ENCODE measurements at regions not wholly inside any gene's neighbourhood (a gene's known extent, or its start where the extent isn't known, plus 50 kb on each side); places are given as distances from the start of the nearest gene placed in this dataset.

DNA sequence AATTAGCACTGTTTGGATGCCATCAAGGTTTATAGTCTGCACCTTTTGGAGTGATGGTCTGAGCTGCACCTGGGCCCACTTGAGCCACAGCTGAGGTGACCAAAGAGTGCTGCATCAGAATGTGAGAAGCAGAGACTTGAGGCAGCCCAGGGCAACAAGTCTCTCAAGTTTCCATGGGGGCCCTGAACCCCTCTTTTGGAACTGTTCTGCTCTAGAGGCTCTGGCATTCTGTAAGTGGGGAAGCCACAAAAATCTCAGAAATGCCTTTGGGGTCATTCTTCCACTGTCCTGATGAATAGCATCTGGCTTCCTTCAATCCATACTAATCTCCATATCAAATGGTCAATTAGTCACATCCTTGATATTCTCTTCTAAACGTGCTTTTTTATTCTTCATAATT lies 298.4 kb upstream of the MAOA start:
- no peak overlapping the region for H3K27ac Mint-ChIP-seq (ENCODE audit: unreplicated experiment)
- no peaks in the 10 kb centered on the region for H3K36me3 ChIP-seq (ENCODE audit: control insufficient read depth, insufficient read depth, low read length)
- no peak overlapping the region for H3K4me3 Mint-ChIP-seq (ENCODE audit: unreplicated experiment)
- BruUV-seq (replicated peaks): no TSS peak
- H3K36me3 Mint-ChIP-seq (ENCODE audit: insufficient read depth, unreplicated experiment): no peaks in the 10 kb centered on the region
- TF ChIP-seq, protein P1, sequence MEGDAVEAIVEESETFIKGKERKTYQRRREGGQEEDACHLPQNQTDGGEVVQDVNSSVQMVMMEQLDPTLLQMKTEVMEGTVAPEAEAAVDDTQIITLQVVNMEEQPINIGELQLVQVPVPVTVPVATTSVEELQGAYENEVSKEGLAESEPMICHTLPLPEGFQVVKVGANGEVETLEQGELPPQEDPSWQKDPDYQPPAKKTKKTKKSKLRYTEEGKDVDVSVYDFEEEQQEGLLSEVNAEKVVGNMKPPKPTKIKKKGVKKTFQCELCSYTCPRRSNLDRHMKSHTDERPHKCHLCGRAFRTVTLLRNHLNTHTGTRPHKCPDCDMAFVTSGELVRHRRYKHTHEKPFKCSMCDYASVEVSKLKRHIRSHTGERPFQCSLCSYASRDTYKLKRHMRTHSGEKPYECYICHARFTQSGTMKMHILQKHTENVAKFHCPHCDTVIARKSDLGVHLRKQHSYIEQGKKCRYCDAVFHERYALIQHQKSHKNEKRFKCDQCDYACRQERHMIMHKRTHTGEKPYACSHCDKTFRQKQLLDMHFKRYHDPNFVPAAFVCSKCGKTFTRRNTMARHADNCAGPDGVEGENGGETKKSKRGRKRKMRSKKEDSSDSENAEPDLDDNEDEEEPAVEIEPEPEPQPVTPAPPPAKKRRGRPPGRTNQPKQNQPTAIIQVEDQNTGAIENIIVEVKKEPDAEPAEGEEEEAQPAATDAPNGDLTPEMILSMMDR (IDR thresholded peaks at IDR 0.05; ENCODE audit: insufficient read depth in 1 of 2, low read depth in 1 of 2, low read length in 1 of 2, severe bottlenecking in 1 of 2, unreplicated experiment in 1 of 2): no peak
- intact Hi-C loops (cut with micrococcal nuclease; ENCODE audit: unreplicated experiment): no loop called here
- POLR2A ChIA-PET: no interaction called here
- H3K4me1 ChIP-seq: no peaks in the 10 kb centered on the region
- no peaks in the 10 kb centered on the region for H3K9me3 Mint-ChIP-seq (ENCODE audit: unreplicated experiment)
- no peaks in the 10 kb centered on the region for H3K4me1 Mint-ChIP-seq (ENCODE audit: low read depth, unreplicated experiment)
- no peaks in the 10 kb centered on the region for H3K27me3 ChIP-seq (replicated peaks; ENCODE audit: control insufficient read depth, insufficient read depth, low read length)
- H3K9me3 ChIP-seq: no peaks in the 10 kb centered on the region
- H3K27me3 Mint-ChIP-seq (ENCODE audit: insufficient read depth, unreplicated experiment): no peaks in the 10 kb centered on the region
- no peak for DNase-seq
- CTCF ChIA-PET: no interaction called here
- H3K4me3 ChIP-seq (ENCODE audit: low read depth, low read length): no peak overlapping the region

DNA sequence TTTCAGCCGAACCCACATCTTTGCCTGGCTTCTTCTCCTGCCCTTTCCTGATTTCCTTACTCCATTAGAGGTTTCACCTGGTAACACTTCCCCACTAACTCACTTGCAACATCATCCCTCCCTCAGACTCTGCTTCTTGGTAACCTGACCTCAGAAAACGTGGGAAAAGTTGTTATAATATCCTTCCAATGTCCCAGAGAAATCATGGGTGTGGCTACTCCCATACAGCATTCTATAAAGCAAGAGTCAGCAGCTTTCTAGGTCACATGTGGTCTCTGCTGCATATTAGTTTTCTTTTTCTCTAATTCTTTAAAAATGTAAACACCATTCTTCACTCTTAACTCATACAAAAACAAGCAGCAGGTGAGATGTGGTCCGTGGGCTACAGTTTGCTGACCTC lies 283.1 kb upstream of the MAOA start:
- POLR2A ChIA-PET: no interaction called here
- Mint-ChIP-seq H3K27ac (ENCODE audit: unreplicated experiment) (no peak overlapping the region), H3K4me1 (ENCODE audit: low read depth, unreplicated experiment) (no peaks in the 10 kb centered on the region), H3K36me3 (ENCODE audit: insufficient read depth, unreplicated experiment) (no peaks in the 10 kb centered on the region), H3K4me3 (ENCODE audit: unreplicated experiment) (no peak overlapping the region), H3K27me3 (ENCODE audit: insufficient read depth, unreplicated experiment) (no peaks in the 10 kb centered on the region), H3K9me3 (ENCODE audit: unreplicated experiment) (peaks cover 5% of the 10 kb centered on the region)
- intact Hi-C loops (cut with micrococcal nuclease; ENCODE audit: unreplicated experiment): no loop called here
- H3K36me3 ChIP-seq (ENCODE audit: control insufficient read depth, insufficient read depth, low read length): no peaks in the 10 kb centered on the region
- no peaks in the 10 kb centered on the region for H3K4me1 ChIP-seq
- no peak overlapping the region for H3K4me3 ChIP-seq (ENCODE audit: low read depth, low read length)
- no TSS peak for BruUV-seq (replicated peaks)
- no peaks in the 10 kb centered on the region for H3K27me3 ChIP-seq (replicated peaks; ENCODE audit: control insufficient read depth, insufficient read depth, low read length)
- CTCF ChIA-PET: no interaction called here
- no peaks in the 10 kb centered on the region for H3K9me3 ChIP-seq
- TF ChIP-seq, protein P1 (IDR thresholded peaks at IDR 0.05; ENCODE audit: insufficient read depth in 1 of 2, low read depth in 1 of 2, low read length in 1 of 2, severe bottlenecking in 1 of 2, unreplicated experiment in 1 of 2): no peak
- DNase-seq: no peak

DNA sequence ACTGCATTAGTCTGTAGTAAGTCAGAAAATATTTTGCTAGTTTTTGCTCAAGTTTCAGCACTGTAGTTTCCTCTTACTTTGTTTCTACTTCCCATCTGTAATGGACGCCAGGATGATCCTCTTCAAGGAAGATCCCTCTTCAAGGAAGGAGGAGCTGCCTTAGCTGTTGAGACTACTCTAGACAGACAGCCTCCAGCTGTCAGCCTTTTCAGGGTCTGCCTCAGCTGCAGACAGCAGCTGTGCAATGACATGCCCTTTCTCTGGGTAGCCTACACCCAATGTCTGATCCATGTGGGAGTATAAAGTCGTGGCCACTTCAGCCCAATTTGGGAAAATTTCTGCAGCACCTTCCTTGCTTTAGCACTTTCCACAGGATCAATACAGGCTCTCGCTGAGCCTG lies 281.0 kb upstream of the MAOA start:
- no peaks in the 10 kb centered on the region for H3K4me1 Mint-ChIP-seq (ENCODE audit: low read depth, unreplicated experiment)
- H3K4me3 Mint-ChIP-seq (ENCODE audit: unreplicated experiment): no peak overlapping the region
- Histone ChIP-seq H3K9me3 (no peaks in the 10 kb centered on the region), H3K4me1 (no peaks in the 10 kb centered on the region), H3K4me3 (ENCODE audit: low read depth, low read length) (no peak overlapping the region), H3K36me3 (ENCODE audit: control insufficient read depth, insufficient read depth, low read length) (no peaks in the 10 kb centered on the region), H3K27me3 (replicated peaks; ENCODE audit: control insufficient read depth, insufficient read depth, low read length) (no peaks in the 10 kb centered on the region)
- H3K27ac Mint-ChIP-seq (ENCODE audit: unreplicated experiment): no peak overlapping the region
- H3K27me3 Mint-ChIP-seq (ENCODE audit: insufficient read depth, unreplicated experiment): no peaks in the 10 kb centered on the region
- BruUV-seq (replicated peaks): no TSS peak
- no peaks in the 10 kb centered on the region for H3K9me3 Mint-ChIP-seq (ENCODE audit: unreplicated experiment)
- POLR2A ChIA-PET: no interaction called here
- H3K36me3 Mint-ChIP-seq (ENCODE audit: insufficient read depth, unreplicated experiment): no peaks in the 10 kb centered on the region
- TF ChIP-seq, protein P1 (IDR thresholded peaks at IDR 0.05; ENCODE audit: insufficient read depth in 1 of 2, low read depth in 1 of 2, low read length in 1 of 2, severe bottlenecking in 1 of 2, unreplicated experiment in 1 of 2): no peak
- intact Hi-C loops (cut with micrococcal nuclease; ENCODE audit: unreplicated experiment): no loop called here
- DNase-seq: no peak
- CTCF ChIA-PET: no interaction called here

Measured in Caco-2 (cell line).